Effector memory CD4-positive, alpha-beta T cell (primary cell): ENCODE measurements at regions not wholly inside any gene's neighbourhood (a gene's known extent, or its start where the extent isn't known, plus 50 kb on each side); places are given as distances from the start of the nearest gene placed in this dataset.
"Not testable (repeated sequence)": the region's sequence is repeated elsewhere in the genome, so short reads cannot be mapped to it uniquely, and the experiment has no call there.

ENCODE experiments used
- DNase-seq, 3 donors: peaks; one replicate each; pipeline ENCODE4 v3.0.0-alpha.2; 2020
- H3K27ac ChIP-seq: 2 replicates; pipeline ENCODE4 v1.7.0; 2013; ENCODE audit warnings: mild to moderate bottlenecking, low read length, moderate library complexity; ENCODE audit not compliant: insufficient read depth, poor library complexity, severe bottlenecking
- H3K27me3 ChIP-seq: replicated peaks from 2 replicates; pipeline ENCODE4 v1.7.0; 2013; ENCODE audit warnings: mild to moderate bottlenecking, low read length; ENCODE audit not compliant: insufficient read depth, control insufficient read depth, poor library complexity, severe bottlenecking
- H3K36me3 ChIP-seq: 2 replicates; pipeline ENCODE4 v1.7.0; 2013; ENCODE audit warnings: mild to moderate bottlenecking, low read length, moderate library complexity; ENCODE audit not compliant: control insufficient read depth, insufficient read depth
- H3K4me1 ChIP-seq: 2 replicates; pipeline ENCODE4 v1.7.0; 2013; ENCODE audit warnings: low read length, mild to moderate bottlenecking; ENCODE audit not compliant: control insufficient read depth, insufficient read depth, poor library complexity, severe bottlenecking
- H3K4me3 ChIP-seq: 2 replicates; pipeline ENCODE4 v1.7.0; 2013; ENCODE audit warnings: low read length, low read depth, mild to moderate bottlenecking; ENCODE audit not compliant: insufficient read depth, poor library complexity, severe bottlenecking
- H3K9me3 ChIP-seq: 2 replicates; pipeline ENCODE4 v1.7.0; 2013; ENCODE audit warnings: mild to moderate bottlenecking, low read length, moderate library complexity; ENCODE audit not compliant: control insufficient read depth

GRCh38 chr10:23493711-23494110 is 54.8 kb downstream of the OTUD1 start:
- no peak for DNase-seq
- no peak overlapping the region for H3K27ac ChIP-seq
- no peaks in the 10 kb centered on the region for H3K9me3 ChIP-seq
- H3K4me1 ChIP-seq, result no peaks in the 10 kb centered on the region
- no peaks in the 10 kb centered on the region for H3K36me3 ChIP-seq
- H3K27me3 ChIP-seq, result no peaks in the 10 kb centered on the region
- H3K4me3 ChIP-seq, result no peak overlapping the region

- no peaks in the 10 kb centered on the region for H3K27me3 ChIP-seq
- DNase-seq, result no peak
- H3K36me3 ChIP-seq, result no peaks in the 10 kb centered on the region
- H3K4me3 ChIP-seq, result no peak overlapping the region
- H3K9me3 ChIP-seq, result no peaks in the 10 kb centered on the region
- no peak overlapping the region for H3K27ac ChIP-seq
- H3K4me1 ChIP-seq, result no peaks in the 10 kb centered on the region
These were observed 57.9 kb downstream of the OTUD1 start for GRCh38 chr10:23496727-23497126.

- no peak for DNase-seq
- no peak overlapping the region for H3K27ac ChIP-seq
- H3K36me3 ChIP-seq, result no peaks in the 10 kb centered on the region
- H3K9me3 ChIP-seq, result no peaks in the 10 kb centered on the region
- H3K27me3 ChIP-seq, result no peaks in the 10 kb centered on the region
- H3K4me3 ChIP-seq, result no peak overlapping the region
- no peaks in the 10 kb centered on the region for H3K4me1 ChIP-seq
These were observed 60.7 kb downstream of the OTUD1 start for GRCh38 chr10:23499372-23500132.

- H3K4me3 ChIP-seq, result no peak overlapping the region
- no peaks in the 10 kb centered on the region for H3K4me1 ChIP-seq
- H3K27ac ChIP-seq, result no peak overlapping the region
- DNase-seq, result no peak
- H3K27me3 ChIP-seq, result no peaks in the 10 kb centered on the region
- no peaks in the 10 kb centered on the region for H3K36me3 ChIP-seq
- no peaks in the 10 kb centered on the region for H3K9me3 ChIP-seq
These were observed 67.1 kb downstream of the OTUD1 start for GRCh38 chr10:23505797-23506465.

GRCh38 chr10:23512355-23513058 is 73.6 kb downstream of the OTUD1 start:
- no peak overlapping the region for H3K4me3 ChIP-seq
- no peak overlapping the region for H3K27ac ChIP-seq
- peaks cover 3% of the 10 kb centered on the region for H3K27me3 ChIP-seq
- no peaks in the 10 kb centered on the region for H3K36me3 ChIP-seq
- no peaks in the 10 kb centered on the region for H3K4me1 ChIP-seq
- DNase-seq, result no peak
- H3K9me3 ChIP-seq, result no peaks in the 10 kb centered on the region

- not testable (repeated sequence) for H3K36me3 ChIP-seq, H3K27ac ChIP-seq, DNase-seq, H3K4me1 ChIP-seq, H3K9me3 ChIP-seq, H3K4me3 ChIP-seq, H3K27me3 ChIP-seq
These were observed 74.7 kb downstream of the OTUD1 start for GRCh38 chr10:23513621-23514020.

- DNase-seq, result no peak
- Histone ChIP-seq H3K4me3 (no peak overlapping the region), H3K27ac (no peak overlapping the region), H3K27me3 (peaks cover 3% of the 10 kb centered on the region), H3K9me3 (no peaks in the 10 kb centered on the region), H3K4me1 (no peaks in the 10 kb centered on the region), H3K36me3 (no peaks in the 10 kb centered on the region)
These were observed 75.4 kb downstream of the OTUD1 start for GRCh38 chr10:23514321-23514720.

GRCh38 chr10:23516530-23516929 is 77.7 kb downstream of the OTUD1 start:
- peaks cover 6% of the 10 kb centered on the region for H3K27me3 ChIP-seq
- H3K27ac ChIP-seq, result no peak overlapping the region
- no peaks in the 10 kb centered on the region for H3K4me1 ChIP-seq
- no peak overlapping the region for H3K4me3 ChIP-seq
- no peaks in the 10 kb centered on the region for H3K9me3 ChIP-seq
- no peak for DNase-seq
- H3K36me3 ChIP-seq, result no peaks in the 10 kb centered on the region

- H3K9me3 ChIP-seq, result no peaks in the 10 kb centered on the region
- no peak overlapping the region for H3K27ac ChIP-seq
These were observed 78.3 kb downstream of the OTUD1 start for GRCh38 chr10:23517155-23517554.

GRCh38 chr10:23521735-23522134 is 82.9 kb downstream of the OTUD1 start:
- H3K4me3 ChIP-seq, result no peak overlapping the region
- no peaks in the 10 kb centered on the region for H3K9me3 ChIP-seq
- DNase-seq, result no peak
- peaks cover 2% of the 10 kb centered on the region for H3K27me3 ChIP-seq
- H3K4me1 ChIP-seq, result no peaks in the 10 kb centered on the region
- no peaks in the 10 kb centered on the region for H3K36me3 ChIP-seq
- H3K27ac ChIP-seq, result no peak overlapping the region

More at GRCh38 chr10:23517155-23517554, 78.3 kb downstream of the OTUD1 start:
- Histone ChIP-seq H3K36me3 (no peaks in the 10 kb centered on the region), H3K4me1 (no peaks in the 10 kb centered on the region), H3K4me3 (no peak overlapping the region), H3K27me3 (peaks cover 6% of the 10 kb centered on the region)
- no peak for DNase-seq
